Suppressor macrophage treated with lipopolysaccharide for 1 hour (primary cell): ENCODE measurements at regions not wholly inside any gene's neighbourhood (a gene's known extent, or its start where the extent isn't known, plus 50 kb on each side); places are given as distances from the start of the nearest gene placed in this dataset.

Experiments used
- DNase-seq, 3 donors: peaks; one replicate each; pipeline ENCODE4 v3.0.0-alpha.2; 2020 to 2022

GRCh38 chr9:109682227-109682626 lies 97.8 kb upstream of the PALM2AKAP2 start:
- no peak for DNase-seq

- DNase-seq = no peak
These were observed 96.5 kb upstream of the PALM2AKAP2 start for GRCh38 chr9:109683521-109683920.

- DNase-seq = no peak
These were observed 90.3 kb upstream of the PALM2AKAP2 start for GRCh38 chr9:109689701-109690100.

- no peak for DNase-seq
These were observed 81.0 kb upstream of the PALM2AKAP2 start for GRCh38 chr9:109699019-109699418.

- no peak for DNase-seq
These were observed 75.5 kb upstream of the PALM2AKAP2 start for GRCh38 chr9:109704546-109704945.

- peak in 1 of 3 donors; percentile 21 for DNase-seq
These were observed 74.5 kb upstream of the PALM2AKAP2 start for GRCh38 chr9:109705515-109705914.

- no peak for DNase-seq
These were observed 72.6 kb upstream of the PALM2AKAP2 start for GRCh38 chr9:109707355-109707754.

- DNase-seq = no peak
These were observed 71.5 kb upstream of the PALM2AKAP2 start for GRCh38 chr9:109708451-109708945.

- no peak for DNase-seq
These were observed 70.1 kb upstream of the PALM2AKAP2 start for GRCh38 chr9:109709866-109710265.

- DNase-seq = no peak
These were observed 69.2 kb upstream of the PALM2AKAP2 start for GRCh38 chr9:109710830-109711229.

GRCh38 chr9:109715344-109715743 lies 64.7 kb upstream of the PALM2AKAP2 start:
- DNase-seq = no peak

- DNase-seq = no peak
These were observed 63.4 kb upstream of the PALM2AKAP2 start for GRCh38 chr9:109716631-109717030.

GRCh38 chr9:109717342-109717741 lies 62.7 kb upstream of the PALM2AKAP2 start:
- peak; percentile 6 to 24 (median 24) for DNase-seq

- no peak for DNase-seq
These were observed 61.1 kb upstream of the PALM2AKAP2 start for GRCh38 chr9:109718861-109719260.

GRCh38 chr9:109721001-109721400 lies 59.0 kb upstream of the PALM2AKAP2 start:
- DNase-seq = no peak

GRCh38 chr9:109722007-109722406 lies 58.0 kb upstream of the PALM2AKAP2 start:
- DNase-seq = no peak

GRCh38 chr9:109723781-109724180 lies 56.2 kb upstream of the PALM2AKAP2 start:
- DNase-seq = no peak

GRCh38 chr9:109725460-109725859 lies 54.5 kb upstream of the PALM2AKAP2 start:
- DNase-seq = no peak

GRCh38 chr9:109726119-109726518 lies 53.9 kb upstream of the PALM2AKAP2 start:
- no peak for DNase-seq

- DNase-seq = no peak
These were observed 51.2 kb upstream of the PALM2AKAP2 start for GRCh38 chr9:109728686-109729300.

- no peak for DNase-seq
These were observed 50.5 kb upstream of the PALM2AKAP2 start for GRCh38 chr9:109729513-109729912.
